ENCODE measurements at regions not wholly inside any gene's neighbourhood (a gene's known extent, or its start where the extent isn't known, plus 50 kb on each side); places are given as distances from the start of the nearest gene placed in this dataset.

DNA sequence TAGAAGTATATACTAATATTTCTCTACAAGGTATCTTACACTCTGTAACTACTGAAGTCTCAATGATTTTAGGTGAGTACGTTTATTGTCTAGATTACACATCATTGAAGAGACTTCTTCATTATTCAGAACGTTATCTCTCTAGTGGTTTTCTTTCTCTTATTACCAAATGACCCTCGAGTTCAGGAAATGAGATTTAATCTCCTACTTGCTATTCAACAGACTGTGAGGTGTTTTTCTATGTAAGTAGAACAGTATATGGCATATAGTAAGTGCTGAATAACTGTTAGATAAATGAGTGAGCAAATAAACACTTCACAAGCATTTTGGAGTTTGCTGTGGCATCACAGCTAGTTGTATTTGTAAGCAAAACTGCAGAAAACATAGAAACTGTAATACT, 947.2 kb upstream of the SLC39A10 start:
- TF ChIP-seq, protein P1, sequence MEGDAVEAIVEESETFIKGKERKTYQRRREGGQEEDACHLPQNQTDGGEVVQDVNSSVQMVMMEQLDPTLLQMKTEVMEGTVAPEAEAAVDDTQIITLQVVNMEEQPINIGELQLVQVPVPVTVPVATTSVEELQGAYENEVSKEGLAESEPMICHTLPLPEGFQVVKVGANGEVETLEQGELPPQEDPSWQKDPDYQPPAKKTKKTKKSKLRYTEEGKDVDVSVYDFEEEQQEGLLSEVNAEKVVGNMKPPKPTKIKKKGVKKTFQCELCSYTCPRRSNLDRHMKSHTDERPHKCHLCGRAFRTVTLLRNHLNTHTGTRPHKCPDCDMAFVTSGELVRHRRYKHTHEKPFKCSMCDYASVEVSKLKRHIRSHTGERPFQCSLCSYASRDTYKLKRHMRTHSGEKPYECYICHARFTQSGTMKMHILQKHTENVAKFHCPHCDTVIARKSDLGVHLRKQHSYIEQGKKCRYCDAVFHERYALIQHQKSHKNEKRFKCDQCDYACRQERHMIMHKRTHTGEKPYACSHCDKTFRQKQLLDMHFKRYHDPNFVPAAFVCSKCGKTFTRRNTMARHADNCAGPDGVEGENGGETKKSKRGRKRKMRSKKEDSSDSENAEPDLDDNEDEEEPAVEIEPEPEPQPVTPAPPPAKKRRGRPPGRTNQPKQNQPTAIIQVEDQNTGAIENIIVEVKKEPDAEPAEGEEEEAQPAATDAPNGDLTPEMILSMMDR (IDR thresholded peaks at IDR 0.05; ENCODE audit: insufficient read depth, low read depth, low read length), result no peak
- TF ChIP-seq EZH2 (IDR thresholded peaks at IDR 0.05; ENCODE audit: insufficient read depth, low read length), result no peak
